Activated CD4-positive, alpha-beta T cell treated with anti-CD3 and anti-CD28 coated beads, Interleukin-2, amount 10 ng/mL, durations not matched to agents 7 days and 5 days (primary cell): ENCODE measurements at regions not wholly inside any gene's neighbourhood (a gene's known extent, or its start where the extent isn't known, plus 50 kb on each side); places are given as distances from the start of the nearest gene placed in this dataset.

Experiments used
- CTCF ChIA-PET: fragments of 350-600 bp; sonication (Branson Sonifier 250); formaldehyde crosslinking; loops from one replicate; lab custom pipeline; 2021; ENCODE audit warnings: antibody characterized with exemption; lab: Charles Lee
- POLR2A ChIA-PET: fragments of 350-600 bp; sonication (Branson Sonifier 250); formaldehyde crosslinking; loops from one replicate; lab custom pipeline; 2021; ENCODE audit warnings: antibody characterized with exemption; lab: Charles Lee
- DNase-seq: peaks from one replicate; pipeline ENCODE4 v3.0.0-alpha.2; 2020
- H3K27ac Mint-ChIP-seq: one replicate; pipeline ENCODE4 v1.8.0; 2021; ENCODE audit warnings: mild to moderate bottlenecking, moderate library complexity, mixed read lengths
- H3K27me3 Mint-ChIP-seq: one replicate; pipeline ENCODE4 v1.8.0; 2021; ENCODE audit warnings: mixed read lengths
- H3K36me3 Mint-ChIP-seq: one replicate; pipeline ENCODE4 v1.8.0; 2021; ENCODE audit warnings: low read depth, mixed read lengths
- H3K4me1 Mint-ChIP-seq: one replicate; pipeline ENCODE4 v1.8.0; 2021; ENCODE audit warnings: mixed read lengths
- H3K4me3 Mint-ChIP-seq: one replicate; pipeline ENCODE4 v1.8.0; 2021; ENCODE audit warnings: mild to moderate bottlenecking, moderate library complexity, mixed read lengths
- H3K9me3 Mint-ChIP-seq: one replicate; pipeline ENCODE4 v1.8.0; 2021; ENCODE audit warnings: mixed read lengths

DNA sequence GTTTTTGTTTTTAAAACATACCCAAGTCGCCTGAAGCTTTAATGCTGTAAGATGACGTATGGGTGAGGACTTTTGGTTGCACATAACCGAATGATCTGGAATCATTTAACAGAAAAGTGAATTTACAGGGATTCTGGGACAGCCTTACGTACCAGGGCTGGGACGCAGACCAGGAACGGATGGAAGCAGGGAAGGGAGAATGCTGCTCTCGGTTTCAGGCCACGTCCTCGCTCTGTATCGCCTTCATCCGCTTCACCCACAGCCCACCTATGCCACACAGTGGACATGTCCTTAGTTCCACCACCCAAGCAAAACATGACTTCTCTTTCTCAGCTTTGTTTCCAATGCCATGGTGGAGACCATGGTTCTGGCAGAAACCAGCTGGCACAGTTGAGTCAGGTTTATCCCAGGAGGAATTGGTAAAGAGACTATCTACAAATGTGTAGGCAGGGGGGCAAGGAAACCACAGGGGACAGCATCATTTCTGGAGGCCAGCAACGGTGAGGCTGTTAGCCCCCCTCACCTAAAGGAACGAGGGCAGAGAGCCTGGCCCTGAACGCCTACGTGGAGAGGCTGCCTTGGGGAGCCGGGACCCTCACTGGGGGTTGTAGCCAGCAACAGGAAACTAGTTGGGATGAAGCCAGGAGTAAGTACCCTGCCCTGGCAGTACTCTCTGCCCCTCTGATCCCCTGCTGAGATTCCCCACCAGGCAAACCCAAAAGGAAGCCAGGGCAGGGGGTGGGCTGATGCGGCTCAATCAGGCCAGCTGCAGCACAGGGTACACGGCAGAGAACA lies 132.5 kb downstream of the NDUFA10 start:
- peaks cover 9% of the 10 kb centered on the region for H3K27me3 Mint-ChIP-seq
- ChIA-PET CTCF (no interaction called here), POLR2A (no interaction called here)

DNA sequence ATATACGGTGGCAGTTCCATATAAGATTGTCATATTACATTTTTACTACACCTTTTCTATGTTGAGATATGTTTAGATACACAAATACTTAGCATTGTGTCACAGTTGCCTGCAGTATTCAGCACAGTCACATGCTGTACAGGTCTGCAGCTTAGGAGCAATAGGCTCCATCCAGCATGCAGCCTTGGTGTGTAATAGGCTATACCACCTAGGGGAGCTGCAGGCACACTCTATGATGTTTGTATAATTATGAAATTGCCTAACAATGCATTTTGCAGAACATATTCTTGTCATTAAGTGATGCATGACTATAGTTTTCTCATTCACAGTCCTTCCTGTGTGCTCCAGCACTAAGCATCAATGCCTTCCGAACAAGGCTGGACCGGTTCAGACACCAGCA lies 133.4 kb downstream of the NDUFA10 start:
- H3K4me1 Mint-ChIP-seq = no peaks in the 10 kb centered on the region
- H3K4me3 Mint-ChIP-seq = no peak overlapping the region
- ChIA-PET POLR2A (no interaction called here), CTCF (no interaction called here)
- H3K9me3 Mint-ChIP-seq = peaks cover 2% of the 10 kb centered on the region
- H3K36me3 Mint-ChIP-seq = no peaks in the 10 kb centered on the region
- no peak for DNase-seq
- H3K27me3 Mint-ChIP-seq = peaks cover 11% of the 10 kb centered on the region
- H3K27ac Mint-ChIP-seq = no peak overlapping the region

More for the DNA sequence above, 132.5 kb downstream of the NDUFA10 start:
- DNase-seq = no peak
- H3K4me3 Mint-ChIP-seq = no peak overlapping the region
- H3K36me3 Mint-ChIP-seq = no peaks in the 10 kb centered on the region
- no peaks in the 10 kb centered on the region for H3K4me1 Mint-ChIP-seq
- H3K27ac Mint-ChIP-seq = no peak overlapping the region
- H3K9me3 Mint-ChIP-seq = no peaks in the 10 kb centered on the region

DNA sequence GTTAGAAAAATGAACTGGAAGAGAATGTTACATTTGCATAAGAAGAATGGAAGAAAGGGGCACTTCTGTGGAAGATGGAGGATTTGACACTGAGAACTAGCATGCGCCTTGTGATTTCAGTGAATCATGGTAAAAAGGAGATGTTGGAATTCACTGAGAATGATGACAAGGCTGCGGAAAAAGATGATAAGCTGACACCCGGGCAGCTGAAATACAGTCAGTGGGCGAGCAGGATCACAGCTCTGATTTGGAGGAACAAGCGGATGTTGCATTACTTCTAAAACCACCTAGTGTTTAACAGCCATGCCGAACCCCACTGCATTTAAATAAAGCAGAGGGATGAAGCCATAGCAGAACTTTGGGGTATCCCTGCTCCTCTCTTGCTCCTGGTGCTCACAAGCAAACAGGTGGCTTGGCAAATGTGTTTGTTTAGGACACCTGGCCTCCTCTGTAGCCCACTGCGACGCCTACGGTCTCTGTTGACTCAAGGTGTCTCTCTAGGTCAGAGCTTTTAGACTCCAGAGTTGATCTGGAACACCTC lies 134.9 kb downstream of the NDUFA10 start:
- peaks cover 16% of the 10 kb centered on the region for H3K27me3 Mint-ChIP-seq
- no peak overlapping the region for H3K27ac Mint-ChIP-seq
- POLR2A ChIA-PET = no interaction called here
- CTCF ChIA-PET = no interaction called here
- peaks cover 9% of the 10 kb centered on the region for H3K9me3 Mint-ChIP-seq
- no peak for DNase-seq
- H3K4me1 Mint-ChIP-seq = no peaks in the 10 kb centered on the region
- H3K4me3 Mint-ChIP-seq = no peak overlapping the region
- H3K36me3 Mint-ChIP-seq = no peaks in the 10 kb centered on the region

DNA sequence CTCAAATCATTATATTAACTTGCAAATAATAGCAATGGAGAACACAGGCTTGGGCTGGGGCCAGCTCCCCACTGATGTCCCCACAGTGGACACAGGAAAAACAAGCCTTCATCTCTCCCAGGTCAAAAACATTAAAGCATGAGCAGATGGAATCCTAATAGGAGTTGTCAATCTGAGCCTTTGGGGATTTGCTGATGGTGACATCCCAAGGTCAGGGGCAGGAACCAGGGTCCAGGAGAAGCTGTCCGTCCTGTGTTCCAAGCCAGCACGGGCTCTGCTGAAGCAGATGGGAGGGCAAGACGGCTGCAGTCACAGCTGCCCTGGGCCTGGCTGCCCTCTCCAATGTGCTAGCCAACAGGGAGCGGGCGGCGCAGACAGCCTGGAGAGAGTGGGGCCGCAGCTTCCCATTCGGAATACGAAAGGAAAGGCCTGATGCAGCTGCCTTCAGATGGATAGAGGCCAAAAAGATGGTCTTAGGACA lies 135.5 kb downstream of the NDUFA10 start:
- peaks cover 15% of the 10 kb centered on the region for H3K9me3 Mint-ChIP-seq
- ChIA-PET CTCF (no interaction called here), POLR2A (no interaction called here)
- no peaks in the 10 kb centered on the region for H3K4me1 Mint-ChIP-seq
- no peak for DNase-seq
- no peak overlapping the region for H3K27ac Mint-ChIP-seq
- H3K4me3 Mint-ChIP-seq = no peak overlapping the region
- H3K36me3 Mint-ChIP-seq = peaks cover 4% of the 10 kb centered on the region
- peaks cover 16% of the 10 kb centered on the region for H3K27me3 Mint-ChIP-seq

DNA sequence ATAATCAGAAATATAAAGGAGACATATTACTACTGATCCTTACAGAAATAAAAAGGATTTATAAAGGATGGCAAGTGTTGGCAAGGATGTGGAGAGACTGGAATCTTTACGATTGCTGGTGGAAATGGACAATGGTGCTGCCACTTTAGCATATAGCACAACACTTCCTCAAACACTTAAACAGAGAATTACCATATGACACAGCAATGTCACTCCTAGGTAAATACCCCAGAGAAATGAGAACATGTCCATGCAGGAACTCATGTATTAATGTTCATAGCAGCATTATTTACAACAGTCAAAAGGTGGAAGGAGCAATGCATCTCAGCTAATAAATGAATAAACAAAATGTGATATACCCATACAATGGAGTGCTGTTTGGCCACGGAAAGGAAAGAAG lies 137.5 kb downstream of the NDUFA10 start:
- H3K36me3 Mint-ChIP-seq = peaks cover 7% of the 10 kb centered on the region
- no peak overlapping the region for H3K27ac Mint-ChIP-seq
- ChIA-PET POLR2A (no interaction called here), CTCF (no interaction called here)
- no peaks in the 10 kb centered on the region for H3K4me1 Mint-ChIP-seq
- H3K9me3 Mint-ChIP-seq = peaks cover 22% of the 10 kb centered on the region
- no peak for DNase-seq
- no peak overlapping the region for H3K4me3 Mint-ChIP-seq
- peaks cover 19% of the 10 kb centered on the region for H3K27me3 Mint-ChIP-seq

DNA sequence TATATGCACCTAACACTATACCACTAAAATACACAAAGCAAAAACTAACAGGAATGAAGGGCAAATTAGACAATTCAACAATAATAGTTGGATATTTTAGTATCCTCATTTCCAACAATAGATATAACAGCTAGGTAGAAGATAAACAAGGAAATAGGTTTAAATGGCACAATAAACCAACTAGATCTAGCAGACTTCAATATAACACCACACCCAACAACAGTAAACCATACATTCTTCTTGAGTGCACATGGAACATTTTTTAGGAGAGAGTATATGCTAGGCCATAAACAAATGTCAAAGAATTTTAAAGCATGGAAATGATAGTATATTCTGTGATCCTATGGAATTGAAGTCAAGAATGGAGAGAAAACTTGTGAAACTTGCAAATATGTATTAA lies 138.4 kb downstream of the NDUFA10 start:
- POLR2A ChIA-PET = no interaction called here
- Mint-ChIP-seq H3K4me1 (peaks cover 4% of the 10 kb centered on the region), H3K27ac (no peak overlapping the region), H3K36me3 (peaks cover 7% of the 10 kb centered on the region), H3K27me3 (peaks cover 19% of the 10 kb centered on the region), H3K4me3 (no peak overlapping the region), H3K9me3 (peaks cover 22% of the 10 kb centered on the region)
- CTCF ChIA-PET = no interaction called here
- no peak for DNase-seq

DNA sequence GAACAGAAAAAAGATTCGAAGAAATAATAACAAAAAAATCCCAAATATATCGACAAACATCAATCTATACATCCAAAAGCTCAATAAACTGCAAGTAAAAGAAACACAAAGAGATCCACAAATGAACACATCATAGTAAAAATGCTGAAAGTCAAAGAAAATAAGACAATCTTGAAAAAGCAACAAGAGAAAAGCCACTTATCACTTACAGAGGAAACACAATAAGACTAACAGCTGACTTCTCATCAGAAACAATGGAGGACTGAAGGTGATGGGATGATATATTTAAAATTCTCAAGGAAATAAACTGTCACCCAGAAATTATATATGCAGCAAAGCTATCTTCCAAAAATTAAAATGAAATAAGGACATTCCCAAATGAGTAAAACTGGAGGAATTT lies 140.3 kb downstream of the NDUFA10 start:
- DNase-seq = no peak
- ChIA-PET POLR2A (no interaction called here), CTCF (interaction anchor here (1.2 kb wide), 1 partner anchor 10 kb away, joined by 3 read pairs; no protein-coding TSS in a partner anchor)
- peaks cover 7% of the 10 kb centered on the region for H3K36me3 Mint-ChIP-seq
- H3K27ac Mint-ChIP-seq = no peak overlapping the region
- peaks cover 10% of the 10 kb centered on the region for H3K4me1 Mint-ChIP-seq
- H3K27me3 Mint-ChIP-seq = peaks cover 20% of the 10 kb centered on the region
- H3K4me3 Mint-ChIP-seq = no peak overlapping the region
- H3K9me3 Mint-ChIP-seq = peaks cover 22% of the 10 kb centered on the region

DNA sequence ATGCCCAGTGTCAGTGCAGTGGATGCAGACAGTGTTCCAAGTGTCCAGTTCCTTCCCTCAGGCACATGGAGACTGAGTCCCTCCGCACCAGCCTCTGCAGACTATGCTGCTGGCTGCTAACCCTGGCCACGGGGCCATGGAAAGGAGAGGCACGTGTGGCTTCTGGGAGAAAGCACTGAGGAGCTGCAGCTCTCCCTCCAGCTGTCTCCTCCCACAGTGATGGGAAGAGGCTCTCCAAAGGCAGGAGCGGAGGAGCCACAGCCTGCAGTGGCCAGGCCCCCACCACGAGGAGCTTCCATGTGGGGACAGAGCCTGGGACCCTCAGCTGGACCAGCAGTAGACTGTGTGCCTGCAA lies 141.1 kb downstream of the NDUFA10 start:
- CTCF ChIA-PET = interaction anchor here (1.2 kb wide), 1 partner anchor 11 kb away, joined by 3 read pairs; no protein-coding TSS in a partner anchor
- peaks cover 22% of the 10 kb centered on the region for H3K9me3 Mint-ChIP-seq
- peaks cover 7% of the 10 kb centered on the region for H3K36me3 Mint-ChIP-seq
- peaks cover 10% of the 10 kb centered on the region for H3K4me1 Mint-ChIP-seq
- H3K27me3 Mint-ChIP-seq = peaks cover 20% of the 10 kb centered on the region
- POLR2A ChIA-PET = no interaction called here
- H3K27ac Mint-ChIP-seq = no peak overlapping the region
- DNase-seq = no peak
- no peak overlapping the region for H3K4me3 Mint-ChIP-seq

DNA sequence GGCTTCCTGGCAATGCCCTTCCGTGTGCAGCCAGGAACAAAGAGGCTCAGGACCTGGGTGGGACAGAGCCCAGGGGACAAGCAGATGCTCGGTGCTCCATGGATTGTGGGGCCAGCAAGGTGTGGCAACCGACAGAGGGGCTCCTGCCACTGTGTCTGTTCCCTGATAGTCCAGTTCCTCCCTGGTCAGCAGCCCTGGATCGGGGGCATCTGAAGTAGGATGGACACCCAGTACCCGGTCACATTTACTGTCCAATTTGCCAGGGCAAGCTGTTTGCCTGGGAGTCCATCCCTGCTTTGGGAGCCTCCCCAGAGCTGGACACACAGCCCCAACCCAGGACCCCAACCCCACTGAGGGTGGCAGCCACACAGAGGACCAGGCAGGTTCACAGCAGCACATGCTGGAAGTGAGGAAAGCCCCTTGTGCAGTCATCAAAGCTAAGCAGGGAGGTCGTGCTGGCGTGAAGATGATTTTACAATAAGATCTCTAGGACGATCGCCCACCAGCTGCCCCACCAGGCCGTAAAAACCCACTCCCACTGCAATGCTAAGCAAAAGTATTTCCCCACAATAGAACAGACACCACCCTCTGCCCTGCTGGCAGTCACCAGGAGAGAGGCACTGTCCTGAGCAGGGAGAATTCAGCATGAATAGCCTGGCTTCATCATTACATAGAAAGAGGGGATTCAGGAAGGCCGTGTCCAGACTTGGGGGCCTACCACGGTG lies 141.7 kb downstream of the NDUFA10 start:
- peaks cover 10% of the 10 kb centered on the region for H3K4me1 Mint-ChIP-seq
- POLR2A ChIA-PET = interaction anchor here (0.6 kb wide), 1 partner anchor 521 kb away, joined by 4 read pairs; no protein-coding TSS in a partner anchor
- CTCF ChIA-PET = interaction anchor here (0.9 kb wide), 1 partner anchor 18 kb away, joined by 3 read pairs; no protein-coding TSS in a partner anchor
- H3K36me3 Mint-ChIP-seq = peaks cover 7% of the 10 kb centered on the region
- peaks cover 20% of the 10 kb centered on the region for H3K27me3 Mint-ChIP-seq
- peaks cover 22% of the 10 kb centered on the region for H3K9me3 Mint-ChIP-seq
- no peak overlapping the region for H3K27ac Mint-ChIP-seq
- H3K4me3 Mint-ChIP-seq = no peak overlapping the region
- DNase-seq = no peak

DNA sequence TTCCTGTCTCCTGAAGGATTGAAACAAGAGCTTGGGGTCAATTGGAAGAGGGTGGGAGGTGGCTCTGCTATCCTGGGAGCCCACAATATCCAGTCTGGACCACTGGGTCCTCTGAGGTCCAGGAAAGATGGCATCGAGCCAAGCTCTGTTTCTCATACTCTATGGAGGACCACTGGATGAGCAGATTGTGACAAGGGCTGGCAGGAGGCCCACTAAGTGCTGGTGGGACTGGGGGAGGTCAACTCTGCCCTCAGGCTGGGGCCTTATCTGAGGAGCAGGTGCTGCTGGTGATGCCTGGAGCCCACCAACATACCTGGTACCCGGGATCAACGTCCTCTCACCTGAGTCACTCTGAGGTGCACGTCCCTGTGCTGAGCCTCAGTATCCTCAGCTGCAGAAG lies 142.4 kb downstream of the NDUFA10 start:
- POLR2A ChIA-PET = no interaction called here
- Mint-ChIP-seq H3K9me3 (peaks cover 22% of the 10 kb centered on the region), H3K27ac (no peak overlapping the region), H3K4me1 (peaks cover 14% of the 10 kb centered on the region), H3K27me3 (peaks cover 17% of the 10 kb centered on the region), H3K4me3 (no peak overlapping the region), H3K36me3 (peaks cover 7% of the 10 kb centered on the region)
- CTCF ChIA-PET = interaction anchor here (0.9 to 1.3 kb wide), 2 partner anchors 19 to 62 kb away, joined by 3 to 4 read pairs; no protein-coding TSS in a partner anchor
- no peak for DNase-seq

DNA sequence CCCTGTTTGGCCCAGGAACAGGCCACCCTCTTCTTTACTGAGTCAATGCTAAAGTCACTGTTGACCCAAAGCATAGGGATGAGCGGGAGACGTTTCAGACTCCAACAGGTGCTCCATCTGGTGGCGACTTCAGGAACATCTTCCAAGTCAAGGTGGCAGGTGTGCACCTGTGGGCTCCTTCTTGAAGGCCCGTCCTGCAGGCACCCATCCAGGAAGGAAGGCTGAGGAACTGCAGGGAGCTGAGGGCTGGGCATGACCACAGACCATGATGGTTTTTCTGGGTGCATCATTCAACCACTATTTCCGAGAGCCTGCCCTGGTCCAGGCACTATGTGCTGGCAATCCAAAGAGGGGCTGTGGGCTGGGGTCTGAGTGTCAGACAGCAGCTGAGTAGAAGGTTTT lies 142.8 kb downstream of the NDUFA10 start:
- Mint-ChIP-seq H3K36me3 (peaks cover 7% of the 10 kb centered on the region), H3K9me3 (peaks cover 22% of the 10 kb centered on the region), H3K4me1 (peaks cover 14% of the 10 kb centered on the region), H3K27me3 (peaks cover 17% of the 10 kb centered on the region), H3K27ac (no peak overlapping the region), H3K4me3 (no peak overlapping the region)
- ChIA-PET CTCF (interaction anchor here (0.9 to 1.3 kb wide), 2 partner anchors 19 to 63 kb away, joined by 3 to 4 read pairs; no protein-coding TSS in a partner anchor), POLR2A (no interaction called here)
- DNase-seq = peak; percentile 68

DNA sequence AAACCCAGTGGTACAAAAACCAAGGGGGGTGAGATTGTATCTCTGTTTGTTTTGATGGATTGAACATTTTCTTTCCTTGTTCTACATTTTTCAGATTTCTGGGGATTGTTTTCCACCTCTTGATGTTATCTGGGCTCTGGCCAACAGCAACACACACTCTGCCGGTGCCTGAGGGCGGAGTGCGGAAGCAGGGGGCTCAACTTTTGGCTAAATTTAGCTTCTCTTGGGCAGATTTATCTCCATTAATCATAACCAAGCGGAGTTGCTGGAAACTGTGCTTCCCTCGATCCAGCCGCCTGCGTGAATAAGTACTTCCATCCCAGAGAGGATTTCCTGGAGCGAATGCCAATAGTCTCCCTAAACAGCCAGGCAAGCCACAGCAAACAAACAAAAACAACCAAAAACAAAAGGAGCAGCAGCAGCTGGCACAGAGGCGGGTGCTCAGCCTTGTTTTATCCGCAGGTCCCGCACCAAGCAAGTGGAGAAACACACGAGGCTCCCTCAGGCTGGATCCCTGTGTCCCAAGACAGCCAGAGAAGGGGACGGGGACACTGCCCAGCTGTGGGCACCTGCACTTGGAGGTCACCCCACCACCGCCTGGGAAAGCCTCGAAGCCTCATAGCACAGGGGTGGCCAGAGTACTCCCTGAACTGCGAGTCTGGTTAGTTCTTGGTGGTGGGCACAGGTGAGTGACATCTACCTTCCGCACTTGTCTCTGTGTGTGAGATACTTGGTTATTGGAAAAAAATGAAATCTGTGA lies 143.4 kb downstream of the NDUFA10 start:
- no peak overlapping the region for H3K27ac Mint-ChIP-seq
- ChIA-PET POLR2A (no interaction called here), CTCF (interaction anchor here (0.6 to 1.3 kb wide), 3 partner anchors 18 to 147 kb away, joined by 3 to 4 read pairs (median 4); no protein-coding TSS in a partner anchor)
- peaks cover 20% of the 10 kb centered on the region for H3K9me3 Mint-ChIP-seq
- H3K4me3 Mint-ChIP-seq = no peak overlapping the region
- peaks cover 7% of the 10 kb centered on the region for H3K36me3 Mint-ChIP-seq
- peaks cover 14% of the 10 kb centered on the region for H3K4me1 Mint-ChIP-seq
- no peak for DNase-seq
- peaks cover 15% of the 10 kb centered on the region for H3K27me3 Mint-ChIP-seq
